GM18867 (cell line): ENCODE measurements at regions not wholly inside any gene's neighbourhood (a gene's known extent, or its start where the extent isn't known, plus 50 kb on each side); places are given as distances from the start of the nearest gene placed in this dataset.
"Not testable (repeated sequence)": the region's sequence is repeated elsewhere in the genome, so short reads cannot be mapped to it uniquely, and the experiment has no call there.

ENCODE experiments used
- ATAC-seq: cut with Tn5 transposase; IDR thresholded peaks from one replicate; pipeline ENCODE4 v1.9.1; 2021; ENCODE audit warnings: mild to moderate bottlenecking, moderate library complexity; ENCODE audit not compliant: unreplicated experiment

DNA sequence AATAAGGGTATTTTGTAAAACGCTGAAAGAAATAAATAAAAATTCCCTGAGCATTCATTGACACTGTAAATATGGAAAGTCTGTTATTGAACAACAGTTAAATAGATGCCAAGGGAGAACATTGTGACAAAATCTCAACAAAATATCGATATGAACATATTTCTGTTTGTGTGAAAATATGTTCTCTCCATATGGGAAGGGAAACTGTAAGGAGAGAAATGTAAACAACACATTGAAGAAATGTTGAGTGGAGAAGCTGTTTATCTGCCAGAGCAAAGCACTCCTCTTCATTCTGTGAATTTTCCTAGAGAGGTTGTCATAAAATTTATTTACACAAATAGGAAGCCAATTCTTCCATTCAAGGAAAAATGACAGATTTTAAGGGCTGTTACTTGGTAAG, 57.1 kb upstream of the EOMES start:
- ATAC-seq: no peak

DNA sequence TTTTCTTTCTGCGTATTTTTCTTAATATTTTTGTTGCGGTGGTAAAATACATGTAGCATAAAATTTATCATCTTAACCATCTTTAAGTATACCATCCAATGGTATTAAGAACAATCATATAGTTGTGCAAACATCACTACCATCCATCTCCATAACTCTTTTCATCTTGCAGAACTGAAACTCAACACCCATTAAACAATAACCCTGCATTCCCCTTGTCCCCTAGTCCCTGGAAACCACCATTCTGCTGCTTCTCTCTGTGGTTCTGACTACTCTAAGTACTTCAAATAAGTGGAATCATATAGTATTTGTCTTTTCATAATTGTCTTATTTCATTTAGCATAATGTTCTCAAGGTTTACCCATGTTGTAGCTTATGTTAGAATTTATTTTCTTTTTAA, 67.3 kb upstream of the EOMES start:
- ATAC-seq: no peak

DNA sequence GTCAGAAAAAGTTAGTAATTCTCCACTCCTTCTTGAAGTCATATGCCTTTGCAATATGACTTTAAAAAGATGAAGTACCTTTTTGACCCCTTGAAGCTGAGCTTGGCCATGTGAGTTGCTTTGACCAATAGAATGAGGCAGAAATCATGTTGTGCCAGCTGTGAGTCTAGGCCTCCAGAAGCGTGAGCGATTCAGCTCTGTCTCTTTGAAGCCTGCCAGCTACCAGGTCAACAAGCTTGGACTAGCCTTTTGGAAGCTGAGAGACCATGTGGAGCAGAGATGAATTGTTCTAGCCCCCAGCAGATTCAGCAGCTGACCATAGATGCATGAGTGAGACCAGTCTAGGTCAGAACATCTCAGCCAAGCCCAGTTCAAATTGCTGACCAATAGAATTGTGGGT, 69.8 kb upstream of the EOMES start:
- ATAC-seq: no peak

DNA sequence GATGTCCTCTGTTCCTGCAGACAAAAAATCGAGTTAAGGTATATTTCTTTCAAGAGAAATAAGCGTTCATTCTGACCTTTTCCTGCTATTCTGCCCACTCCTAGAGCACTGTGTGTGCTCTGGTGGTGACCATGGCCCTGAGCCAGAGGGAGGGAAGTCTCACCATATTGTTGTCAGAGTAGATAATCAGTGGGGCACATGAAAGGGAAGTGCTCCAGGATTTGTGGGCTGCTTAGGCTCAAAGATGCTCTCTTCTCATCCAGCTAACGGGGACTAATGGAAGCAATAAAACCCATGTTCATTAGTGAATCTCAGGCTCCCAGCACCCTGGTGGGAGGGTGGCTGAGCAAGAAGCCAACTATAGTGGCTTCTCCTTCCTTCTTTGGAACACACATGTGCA, 70.7 kb upstream of the EOMES start:
- ATAC-seq: no peak

DNA sequence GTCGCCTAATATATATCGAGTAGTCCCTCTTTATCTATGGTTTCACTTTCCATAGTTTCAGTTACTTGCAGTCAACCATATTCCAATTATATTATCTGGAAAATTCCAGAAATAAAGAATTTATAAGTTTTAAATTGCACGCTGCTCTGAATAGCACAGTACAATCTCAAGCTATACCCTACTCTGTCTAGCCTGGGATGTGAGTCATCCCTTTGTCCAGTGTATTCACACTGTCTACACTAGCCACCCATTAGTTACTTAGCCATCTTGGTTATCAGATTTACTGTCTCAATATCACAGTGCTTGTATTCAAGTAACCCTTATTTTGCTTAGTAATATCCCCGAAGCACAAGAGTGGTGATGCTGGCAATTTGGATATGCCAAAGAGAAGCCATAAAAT, 72.1 kb upstream of the EOMES start:
- ATAC-seq: no peak

DNA sequence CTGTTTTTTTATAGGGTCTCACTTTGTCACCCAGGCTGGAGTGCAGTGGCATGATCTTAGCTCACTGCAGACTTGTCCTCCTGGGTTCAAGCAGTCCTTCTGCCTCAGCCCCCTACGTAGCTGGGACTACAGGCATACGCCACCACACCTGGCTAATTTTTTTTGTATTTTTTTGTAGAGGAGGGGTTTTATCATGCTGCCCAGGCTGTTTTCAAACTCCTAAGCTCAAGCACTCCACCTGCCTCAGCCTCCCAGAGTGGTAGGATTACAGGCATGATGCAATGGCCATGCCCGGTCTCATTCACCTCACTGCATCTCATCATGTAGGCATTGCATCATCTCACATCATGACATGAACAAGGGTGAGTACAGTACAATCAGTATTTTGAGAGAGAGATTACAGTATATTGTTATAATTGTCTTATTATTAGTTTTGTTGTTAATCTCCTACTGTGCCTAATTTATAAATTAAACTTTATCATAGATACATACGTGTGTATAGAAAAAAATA, 74.3 kb upstream of the EOMES start:
- ATAC-seq: no peak

DNA sequence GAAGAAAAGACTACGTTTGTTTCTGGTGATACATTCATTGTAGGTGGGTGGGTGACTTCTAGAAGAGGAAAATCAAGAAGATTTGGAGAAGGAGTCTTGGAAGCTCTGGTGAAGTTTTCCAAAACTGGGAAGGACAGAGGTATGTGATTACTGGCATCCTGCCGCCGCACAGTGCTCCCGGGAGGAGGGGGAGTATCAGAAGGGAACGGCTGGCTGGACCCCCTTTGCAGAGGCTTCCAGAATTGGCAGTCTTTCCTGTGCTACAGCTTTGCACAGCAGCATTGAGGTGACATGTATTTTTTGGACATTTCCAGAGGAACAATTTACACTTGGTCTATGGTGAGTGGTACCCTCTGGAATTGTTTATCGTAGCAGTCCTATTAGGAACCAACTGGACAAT, 75.7 kb upstream of the EOMES start:
- ATAC-seq: no peak

DNA sequence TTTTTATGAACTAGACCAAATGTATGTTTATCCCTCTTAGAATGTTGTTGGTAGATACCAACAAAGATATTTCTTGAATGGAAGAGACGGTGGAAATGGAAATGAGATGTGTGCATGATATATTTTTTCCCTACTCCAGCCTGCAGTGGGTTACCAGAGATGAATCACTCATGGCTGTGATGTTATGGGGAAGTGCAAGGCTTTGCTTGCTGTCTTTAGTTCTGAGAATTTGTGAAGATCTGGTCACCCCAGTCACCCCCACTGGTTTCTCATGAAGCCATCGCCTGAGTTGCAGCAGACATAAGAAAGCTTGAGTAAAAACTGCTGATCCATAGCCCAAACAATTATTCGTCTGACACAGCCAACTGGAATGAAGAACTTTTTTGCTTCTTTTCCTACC, 78.1 kb upstream of the EOMES start:
- ATAC-seq: no peak

DNA sequence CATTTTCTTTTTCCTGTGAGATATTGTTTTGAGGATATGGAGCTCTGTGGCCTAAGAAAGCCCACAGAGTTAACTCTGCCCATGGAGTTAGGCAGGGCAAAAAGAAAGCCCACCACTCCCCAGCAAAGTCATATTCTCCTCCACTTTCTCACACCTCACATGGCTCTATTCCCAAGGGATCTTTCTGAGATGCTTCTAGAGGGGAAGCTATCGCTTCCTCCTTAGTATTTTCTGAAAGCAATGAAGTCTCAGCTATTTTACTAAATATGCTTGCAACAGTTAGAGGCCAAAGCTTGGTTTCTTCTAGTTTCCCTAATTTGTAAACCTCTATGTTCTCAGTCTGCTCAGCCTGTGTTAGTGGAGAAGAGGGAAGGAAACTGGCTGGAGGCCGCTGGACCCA, 80.3 kb upstream of the EOMES start:
- ATAC-seq: no peak

DNA sequence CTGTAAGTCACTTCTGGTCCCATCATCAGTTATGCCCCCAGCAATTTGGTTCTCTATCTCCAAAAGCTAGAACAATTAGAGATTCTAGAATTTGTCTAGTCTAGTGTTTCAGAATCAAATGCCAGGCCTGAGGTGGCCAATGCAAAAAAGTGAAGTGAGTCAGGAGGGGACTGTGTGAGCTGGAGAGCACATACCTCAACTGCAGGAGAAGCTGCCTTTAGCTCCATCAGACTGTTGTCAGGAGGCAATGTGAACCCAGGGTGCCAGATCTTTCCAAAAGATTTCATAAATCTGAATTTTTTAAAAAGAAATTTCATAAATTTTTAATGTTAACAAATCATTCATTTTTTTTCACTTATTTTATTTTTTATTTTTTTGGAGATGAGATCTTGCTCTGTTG, 80.7 kb upstream of the EOMES start:
- ATAC-seq: no peak

DNA sequence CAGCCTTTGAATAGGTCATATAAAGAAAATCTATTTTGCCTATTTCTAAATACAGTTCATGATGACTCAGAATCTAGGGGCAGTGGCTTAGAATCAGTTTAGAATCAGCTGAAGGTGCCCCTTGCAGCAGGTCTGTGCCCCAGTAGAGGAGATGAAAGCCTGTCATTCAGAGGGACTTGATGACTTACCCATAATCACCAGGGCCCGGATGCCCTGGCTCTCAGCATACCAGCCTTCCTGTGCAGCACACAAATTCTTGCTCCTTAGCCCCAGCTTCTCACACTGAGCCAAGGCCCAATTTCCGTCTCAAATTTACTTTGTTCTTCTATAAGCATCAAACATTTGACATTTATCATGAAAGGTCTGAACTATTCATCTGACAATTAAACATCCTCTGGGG, 83.2 kb upstream of the EOMES start:
- ATAC-seq: no peak

DNA sequence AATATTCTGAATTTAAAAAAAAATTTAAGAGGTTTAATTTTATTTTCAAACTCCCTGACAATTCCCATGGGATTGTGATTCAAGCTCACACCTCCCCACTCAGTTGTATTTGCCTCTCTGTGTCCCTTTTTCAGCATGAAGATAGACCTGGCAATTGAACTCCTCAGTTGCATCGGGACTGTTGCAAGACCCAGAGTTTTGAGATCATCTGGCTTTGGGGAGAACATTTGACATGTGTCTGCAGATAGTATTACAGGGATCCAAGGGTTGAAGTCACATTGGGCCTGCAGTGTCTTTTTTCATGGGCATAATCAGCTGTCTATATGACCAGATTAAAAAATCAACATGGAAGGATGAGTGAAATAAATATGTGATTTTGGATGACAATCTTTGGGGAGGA, 91.1 kb upstream of the EOMES start:
- no peak for ATAC-seq

DNA sequence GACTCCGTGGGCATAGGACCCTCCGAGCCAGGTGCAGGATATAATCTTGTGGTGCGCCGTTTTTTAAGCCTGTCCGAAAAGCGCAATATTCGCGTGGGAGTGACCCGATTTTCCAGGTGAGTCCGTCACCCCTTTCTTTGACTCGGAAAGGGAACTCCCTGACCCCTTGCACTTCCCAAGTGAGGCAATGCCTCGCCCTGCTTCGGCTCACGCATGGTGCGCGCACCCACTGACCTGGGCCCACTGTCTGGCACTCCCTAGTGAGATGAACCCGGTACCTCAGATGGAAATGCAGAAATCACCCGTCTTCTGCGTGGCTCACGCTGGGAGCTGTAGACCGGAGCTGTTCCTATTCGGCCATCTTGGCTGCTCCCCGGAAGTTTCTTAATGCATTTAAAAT, 99.5 kb upstream of the EOMES start:
- ATAC-seq: not testable (repeated sequence)

DNA sequence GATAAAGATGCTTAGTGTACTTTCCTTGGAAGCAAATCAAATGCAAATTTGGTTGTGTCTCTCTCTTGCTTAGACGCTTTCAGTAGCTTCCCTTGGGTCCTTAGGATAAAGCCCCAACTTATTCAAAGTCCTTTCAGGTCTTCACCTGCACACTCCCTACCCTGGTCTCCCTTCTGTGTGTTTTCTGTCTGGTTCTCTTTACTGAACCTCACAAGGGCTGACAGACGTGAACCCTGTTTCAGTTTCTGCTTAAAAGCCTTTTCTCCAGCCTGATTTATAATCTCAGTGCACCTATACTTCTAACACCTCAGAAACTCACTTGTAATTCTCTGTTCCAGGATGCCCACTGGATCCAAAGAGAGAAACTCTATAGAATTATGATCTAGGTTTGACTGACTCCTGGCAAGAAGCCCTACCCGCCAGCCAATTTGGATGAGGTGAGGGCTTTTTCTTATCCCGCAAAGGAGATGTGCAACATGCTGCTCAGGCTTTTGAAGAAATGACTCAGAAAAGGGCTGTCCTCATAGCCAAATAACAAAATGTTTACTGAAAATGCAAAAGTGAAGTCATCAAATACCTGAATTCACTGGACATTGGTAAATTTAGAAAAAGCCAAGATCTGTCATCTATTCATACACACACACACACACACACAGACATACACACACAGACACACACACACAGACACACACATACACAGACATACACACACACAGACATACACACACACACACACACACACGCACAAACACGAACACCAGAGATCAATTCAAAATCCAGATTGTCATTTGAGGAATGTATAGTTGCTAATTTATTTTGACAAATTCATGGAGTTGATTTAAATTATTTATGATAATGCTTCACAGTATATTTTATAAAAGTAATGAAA, 102.4 kb upstream of the EOMES start:
- ATAC-seq: no peak

DNA sequence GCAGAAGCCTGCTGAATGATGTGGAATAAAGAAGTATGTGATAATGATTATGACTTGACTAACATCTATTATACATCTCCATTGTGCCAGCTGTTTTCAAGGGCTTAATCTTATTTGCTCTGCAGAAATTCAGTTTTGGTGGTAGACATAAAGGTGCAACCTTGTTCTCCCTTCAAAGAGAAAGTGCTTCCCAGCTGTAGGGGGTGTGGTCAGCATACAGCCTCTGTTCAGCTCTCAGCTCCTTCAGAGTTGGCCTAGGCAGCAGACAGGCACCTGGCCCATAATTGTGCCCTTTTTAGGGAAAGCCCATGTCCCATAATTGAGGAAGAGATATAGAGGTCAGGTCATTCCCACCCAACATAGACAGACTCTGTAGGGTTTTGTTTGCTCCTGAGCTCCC, 104.3 kb upstream of the EOMES start:
- no peak for ATAC-seq

DNA sequence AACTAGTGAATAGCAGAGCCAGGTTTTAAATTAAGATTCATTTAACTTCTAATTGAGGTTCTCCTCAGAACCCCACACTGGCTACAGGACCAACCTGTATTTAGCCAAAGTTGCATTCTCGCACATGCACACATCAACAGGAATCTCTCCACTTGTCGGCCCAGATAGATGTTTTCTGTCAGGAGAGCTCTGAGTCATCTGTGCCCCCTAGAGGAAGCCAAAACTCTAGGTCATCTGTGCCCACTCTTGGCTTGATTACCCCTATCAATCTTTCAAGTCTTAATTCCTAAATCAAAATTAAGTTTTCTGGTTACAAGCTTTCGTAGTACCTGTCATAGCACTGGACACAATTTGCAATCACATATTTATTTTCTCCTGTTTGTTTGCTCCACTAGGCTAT, 104.9 kb upstream of the EOMES start:
- ATAC-seq: no peak

DNA sequence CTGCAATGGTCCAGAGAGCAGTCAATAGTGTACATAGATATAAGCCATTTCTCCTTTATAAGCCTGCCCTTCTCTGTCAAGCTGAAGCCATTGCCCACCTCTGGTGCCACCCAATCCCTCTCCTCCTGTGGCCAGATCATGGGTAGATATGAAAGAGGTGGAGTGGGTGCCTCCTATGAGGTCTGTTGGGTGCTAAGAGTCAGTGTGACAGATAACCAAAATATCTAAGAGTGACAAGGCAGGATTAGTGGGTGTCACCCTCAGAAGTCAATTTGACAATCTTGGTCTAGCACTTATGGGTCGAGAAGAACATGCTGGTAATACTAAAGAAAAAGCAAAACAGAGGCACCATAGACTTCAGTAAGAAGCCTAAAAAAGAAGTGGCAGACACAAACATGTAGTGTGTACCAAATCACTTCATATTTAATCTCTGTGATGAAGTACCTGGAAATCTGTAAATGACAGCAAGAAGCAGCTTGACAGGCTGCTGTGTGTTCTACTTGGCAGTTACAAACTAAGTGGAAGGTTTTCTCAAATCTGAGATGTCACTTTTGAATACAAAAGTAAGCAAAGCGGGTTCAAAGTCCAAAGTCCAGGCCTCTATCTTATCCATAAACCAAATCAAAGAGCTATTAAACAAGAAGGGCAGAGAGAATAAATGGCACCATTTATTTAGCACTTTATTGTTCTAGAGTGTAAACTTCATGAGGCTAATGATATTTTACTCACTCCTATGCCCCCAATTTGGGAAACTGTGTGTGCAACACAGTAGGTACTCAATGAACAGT, 118.9 kb upstream of the EOMES start:
- no peak for ATAC-seq

DNA sequence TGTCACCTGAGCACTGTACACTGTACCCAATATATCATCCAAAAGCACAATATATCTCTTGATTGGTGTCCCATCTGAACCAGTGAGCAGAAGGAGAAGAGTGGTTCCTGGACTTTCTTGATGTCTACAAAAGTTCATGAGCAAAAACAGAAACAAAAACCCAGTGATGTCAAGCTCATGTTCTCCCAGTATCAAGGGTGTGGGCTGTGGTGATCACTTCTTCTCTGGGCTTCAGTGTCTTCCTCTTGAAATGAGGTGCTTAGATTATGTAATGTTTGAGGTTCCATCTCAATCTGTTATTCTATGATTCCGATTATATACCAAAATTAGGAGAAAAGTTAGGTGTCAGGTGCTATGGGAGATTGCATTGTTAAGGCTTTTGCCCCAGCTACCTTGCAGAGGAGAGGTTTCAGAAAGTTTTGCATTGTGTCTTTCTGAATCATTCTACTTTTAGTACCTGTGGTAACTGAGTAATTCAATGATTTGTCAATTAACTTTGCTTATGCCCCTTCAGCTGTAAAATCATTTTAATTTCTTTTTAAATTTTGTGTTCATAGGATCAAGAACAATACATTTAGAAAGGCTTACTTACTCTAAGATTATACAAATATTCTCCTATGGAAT, 122.0 kb upstream of the EOMES start:
- no peak for ATAC-seq

DNA sequence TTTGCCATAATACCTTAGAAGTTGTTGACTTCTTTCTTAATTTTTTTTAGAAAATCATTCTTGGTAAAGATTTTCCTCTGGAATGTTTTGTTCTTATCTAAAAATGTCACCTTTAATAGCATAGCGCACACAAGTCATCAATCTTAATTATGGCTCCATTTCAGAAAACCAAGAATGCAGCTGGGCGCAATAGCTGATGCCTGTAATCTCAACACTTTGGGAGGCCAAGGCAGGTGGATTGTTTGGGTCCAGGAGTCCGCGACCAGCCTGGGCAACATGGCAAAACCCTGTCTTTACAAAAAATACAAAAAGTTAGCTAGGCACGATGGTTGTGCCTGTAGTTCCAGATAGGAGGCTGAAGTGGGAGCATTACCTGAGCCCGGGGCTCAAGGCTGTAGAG, 125.6 kb upstream of the EOMES start:
- ATAC-seq: no peak

DNA sequence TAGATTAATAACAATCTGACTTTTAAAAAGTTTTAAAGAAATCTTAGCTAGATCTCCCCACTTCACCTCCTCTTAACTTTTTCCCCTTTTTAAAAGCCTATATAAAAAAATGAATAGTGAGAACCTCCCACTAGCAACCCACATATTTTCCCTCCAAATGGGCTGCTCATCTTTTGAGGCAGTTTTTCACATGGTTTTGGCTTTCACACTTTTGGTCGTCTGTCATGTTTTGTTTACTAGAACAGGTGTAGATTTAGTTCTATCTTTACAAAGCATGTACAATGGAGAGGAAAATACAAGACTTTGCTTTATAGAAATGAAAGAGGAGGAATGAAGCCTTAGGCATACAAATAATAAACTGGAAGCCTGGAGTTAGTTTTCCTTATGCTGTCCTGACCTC, 126.7 kb upstream of the EOMES start:
- no peak for ATAC-seq

DNA sequence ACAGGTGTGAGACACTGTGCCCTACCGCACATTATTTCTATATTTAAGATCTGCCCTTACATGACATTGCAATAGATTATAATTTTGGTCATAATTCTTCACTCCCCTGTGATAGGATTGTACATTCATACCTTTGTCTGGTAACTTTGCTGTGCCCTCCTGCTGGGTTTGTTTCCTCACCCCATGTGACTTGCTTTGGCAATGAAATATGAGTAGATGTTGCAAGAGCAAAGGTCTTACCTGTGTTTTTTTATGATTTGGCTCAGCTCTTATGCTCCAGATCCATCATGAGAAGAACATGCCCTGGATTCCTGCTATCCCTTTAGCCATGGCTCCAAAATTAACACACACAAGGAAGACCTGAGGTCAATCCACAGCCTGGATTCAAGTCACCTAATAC, 137.7 kb upstream of the EOMES start:
- no peak for ATAC-seq
